ENCODE measurements at regions not wholly inside any gene's neighbourhood (a gene's known extent, or its start where the extent isn't known, plus 50 kb on each side); places are given as distances from the start of the nearest gene placed in this dataset.

DNA sequence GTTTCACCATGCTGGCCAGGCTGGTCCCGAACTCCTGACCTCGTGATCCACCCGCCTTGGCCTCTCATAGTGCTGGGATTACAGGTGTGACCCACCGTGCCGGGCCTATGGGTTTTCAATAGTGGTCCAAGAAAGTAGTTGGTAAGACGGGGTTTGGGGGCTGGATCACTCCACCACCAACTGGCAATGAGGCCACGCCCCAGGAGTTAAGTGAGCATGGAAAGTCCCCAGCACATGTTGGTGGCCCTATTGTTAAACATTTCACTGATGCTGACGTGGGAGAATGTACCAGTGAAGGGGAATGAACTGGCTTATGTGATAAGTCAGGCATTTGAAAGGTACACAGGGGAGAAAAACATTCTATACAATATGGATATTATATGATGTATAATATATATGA is 80.4 kb downstream of the CHRD start:
- H3K27me3 Mint-ChIP-seq (ENCODE audit: insufficient read depth, unreplicated experiment): no peaks in the 10 kb centered on the region
- Histone ChIP-seq H3K36me3 (ENCODE audit: control insufficient read depth, insufficient read depth, low read length) (no peaks in the 10 kb centered on the region), H3K27me3 (replicated peaks; ENCODE audit: control insufficient read depth, insufficient read depth, low read length) (no peaks in the 10 kb centered on the region), H3K9me3 (no peaks in the 10 kb centered on the region), H3K4me3 (ENCODE audit: low read depth, low read length) (no peak overlapping the region), H3K4me1 (no peaks in the 10 kb centered on the region)
- BruUV-seq (replicated peaks): no TSS peak
- CTCF ChIA-PET: no interaction called here
- POLR2A ChIA-PET: no interaction called here
- H3K36me3 Mint-ChIP-seq (ENCODE audit: insufficient read depth, unreplicated experiment): no peaks in the 10 kb centered on the region
- intact Hi-C loops (cut with micrococcal nuclease; ENCODE audit: unreplicated experiment): no loop called here
- TF ChIP-seq CTCF (IDR thresholded peaks at IDR 0.05; ENCODE audit: insufficient read depth in 1 of 2, low read depth in 1 of 2, low read length in 1 of 2, severe bottlenecking in 1 of 2, unreplicated experiment in 1 of 2): no peak
- DNase-seq: no peak
- peaks cover 8% of the 10 kb centered on the region for H3K9me3 Mint-ChIP-seq (ENCODE audit: unreplicated experiment)
- no peak overlapping the region for H3K4me3 Mint-ChIP-seq (ENCODE audit: unreplicated experiment)
- H3K27ac Mint-ChIP-seq (ENCODE audit: unreplicated experiment): no peak overlapping the region
- no peaks in the 10 kb centered on the region for H3K4me1 Mint-ChIP-seq (ENCODE audit: low read depth, unreplicated experiment)

DNA sequence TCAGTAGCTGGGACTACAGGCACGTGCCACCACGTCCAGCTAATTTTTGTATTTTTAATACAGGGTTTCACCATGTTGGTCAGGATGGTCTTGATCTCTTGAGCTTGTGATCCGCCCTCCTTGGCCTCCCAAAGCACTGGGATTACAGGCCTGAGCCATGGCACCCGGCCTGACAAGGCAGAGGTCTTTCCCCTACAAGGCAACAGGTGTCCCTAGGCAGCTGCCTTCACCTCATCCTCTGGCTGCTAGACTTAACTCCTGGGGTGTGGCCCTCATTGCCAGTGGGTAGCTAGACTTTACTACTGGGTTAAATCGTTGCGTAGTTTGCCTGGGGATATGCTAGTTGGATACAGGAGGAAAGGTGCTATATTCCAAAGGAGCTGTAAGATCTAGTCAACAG is 81.4 kb downstream of the CHRD start:
- no peak for TF ChIP-seq CTCF (IDR thresholded peaks at IDR 0.05; ENCODE audit: insufficient read depth in 1 of 2, low read depth in 1 of 2, low read length in 1 of 2, severe bottlenecking in 1 of 2, unreplicated experiment in 1 of 2)
- ChIA-PET POLR2A (no interaction called here), CTCF (interaction anchor here (1.4 kb wide), 1 partner anchor 90 kb away, joined by 5 read pairs; no protein-coding TSS in a partner anchor)
- Histone ChIP-seq H3K27me3 (replicated peaks; ENCODE audit: control insufficient read depth, insufficient read depth, low read length) (no peaks in the 10 kb centered on the region), H3K4me1 (no peaks in the 10 kb centered on the region), H3K36me3 (ENCODE audit: control insufficient read depth, insufficient read depth, low read length) (no peaks in the 10 kb centered on the region), H3K9me3 (no peaks in the 10 kb centered on the region), H3K4me3 (ENCODE audit: low read depth, low read length) (no peak overlapping the region)
- no peaks in the 10 kb centered on the region for H3K4me1 Mint-ChIP-seq (ENCODE audit: low read depth, unreplicated experiment)
- no peaks in the 10 kb centered on the region for H3K27me3 Mint-ChIP-seq (ENCODE audit: insufficient read depth, unreplicated experiment)
- no peak overlapping the region for H3K27ac Mint-ChIP-seq (ENCODE audit: unreplicated experiment)
- no peak overlapping the region for H3K4me3 Mint-ChIP-seq (ENCODE audit: unreplicated experiment)
- intact Hi-C loops (cut with micrococcal nuclease; ENCODE audit: unreplicated experiment): no loop called here
- H3K9me3 Mint-ChIP-seq (ENCODE audit: unreplicated experiment): peaks cover 8% of the 10 kb centered on the region
- DNase-seq: no peak
- BruUV-seq (replicated peaks): no TSS peak
- no peaks in the 10 kb centered on the region for H3K36me3 Mint-ChIP-seq (ENCODE audit: insufficient read depth, unreplicated experiment)

DNA sequence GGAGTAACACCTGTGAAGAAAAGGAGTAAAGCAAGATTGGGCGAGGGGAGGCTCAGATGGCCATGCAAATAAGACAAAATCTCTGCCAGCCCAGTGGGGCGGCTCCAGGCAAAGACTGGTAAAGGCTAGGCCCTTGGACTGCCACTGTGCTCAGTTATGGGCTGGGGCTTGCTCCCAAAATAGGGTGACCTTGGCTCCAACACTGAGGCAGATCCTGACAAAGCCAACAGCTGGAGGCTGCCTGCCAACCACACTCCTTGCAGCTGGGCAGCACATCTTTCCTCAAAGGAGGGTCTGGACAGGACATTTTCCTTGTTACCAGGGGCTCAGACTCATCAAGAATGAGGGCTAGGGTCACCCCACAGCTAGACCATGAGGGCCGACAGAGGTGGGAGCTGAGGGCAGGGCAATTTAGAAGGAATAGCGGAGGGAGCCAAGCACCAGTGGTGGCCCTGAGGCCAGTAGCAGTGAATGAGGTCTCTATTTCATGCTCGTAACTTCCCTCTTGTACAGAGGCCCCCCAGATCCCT is 86.1 kb downstream of the CHRD start:
- no peak overlapping the region for H3K4me3 ChIP-seq (ENCODE audit: low read depth, low read length)
- no peaks in the 10 kb centered on the region for H3K36me3 Mint-ChIP-seq (ENCODE audit: insufficient read depth, unreplicated experiment)
- H3K4me3 Mint-ChIP-seq (ENCODE audit: unreplicated experiment): no peak overlapping the region
- no peak overlapping the region for H3K27ac Mint-ChIP-seq (ENCODE audit: unreplicated experiment)
- H3K36me3 ChIP-seq (ENCODE audit: control insufficient read depth, insufficient read depth, low read length): no peaks in the 10 kb centered on the region
- intact Hi-C loops (cut with micrococcal nuclease; ENCODE audit: unreplicated experiment): no loop called here
- no peaks in the 10 kb centered on the region for H3K4me1 Mint-ChIP-seq (ENCODE audit: low read depth, unreplicated experiment)
- H3K27me3 Mint-ChIP-seq (ENCODE audit: insufficient read depth, unreplicated experiment): no peaks in the 10 kb centered on the region
- no TSS peak for BruUV-seq (replicated peaks)
- no peaks in the 10 kb centered on the region for H3K27me3 ChIP-seq (replicated peaks; ENCODE audit: control insufficient read depth, insufficient read depth, low read length)
- TF ChIP-seq CTCF (IDR thresholded peaks at IDR 0.05; ENCODE audit: insufficient read depth in 1 of 2, low read depth in 1 of 2, low read length in 1 of 2, severe bottlenecking in 1 of 2, unreplicated experiment in 1 of 2): no peak
- H3K4me1 ChIP-seq: 0 out of 2 replicates have a peak, but pooled peaks cover 6% of the 10 kb centered on the region
- DNase-seq: no peak
- H3K9me3 ChIP-seq: no peaks in the 10 kb centered on the region
- no peaks in the 10 kb centered on the region for H3K9me3 Mint-ChIP-seq (ENCODE audit: unreplicated experiment)
- CTCF ChIA-PET: interaction anchor here (0.6 to 2.9 kb wide), 3 partner anchors 48 to 205 kb away, joined by 4 to 28 read pairs (median 11); no protein-coding TSS in a partner anchor
- POLR2A ChIA-PET: no interaction called here

Measured in Caco-2 (cell line).